NCI-H226 (cell line): ENCODE measurements at regions not wholly inside any gene's neighbourhood (a gene's known extent, or its start where the extent isn't known, plus 50 kb on each side); places are given as distances from the start of the nearest gene placed in this dataset.
"Not testable (repeated sequence)": the region's sequence is repeated elsewhere in the genome, so short reads cannot be mapped to it uniquely, and the experiment has no call there.

ENCODE experiments used
- DNase-seq: peaks from one replicate; pipeline ENCODE4 v3.0.0-alpha.2; 2015

DNA sequence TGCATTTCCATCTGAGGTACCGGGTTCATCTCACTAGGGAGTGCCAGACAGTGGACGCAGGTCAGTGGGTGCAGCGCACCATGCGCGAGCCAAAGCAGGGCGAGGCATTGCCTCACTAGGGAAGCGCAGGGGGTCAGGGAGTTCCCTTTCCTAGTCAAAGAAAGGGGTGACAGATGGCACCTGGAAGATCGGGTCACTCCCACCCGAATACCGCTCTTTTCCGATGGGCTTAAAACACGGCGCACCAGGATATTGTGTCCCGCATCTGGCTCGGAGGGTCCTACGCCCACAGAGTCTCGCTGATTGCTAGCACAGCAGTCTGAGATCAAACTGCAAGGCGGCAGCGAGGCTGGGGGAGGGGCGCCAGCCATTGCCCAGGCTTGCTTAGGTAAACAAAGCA, 1157.1 kb downstream of the NAALADL2 start:
- DNase-seq = not testable (repeated sequence)

- DNase-seq = not testable (repeated sequence)
Observed at GRCh38 chr3:176015228-176015627, 1156.1 kb downstream of the NAALADL2 start.

GRCh38 chr3:176009256-176009655, 1150.1 kb downstream of the NAALADL2 start:
- DNase-seq = no peak

DNA sequence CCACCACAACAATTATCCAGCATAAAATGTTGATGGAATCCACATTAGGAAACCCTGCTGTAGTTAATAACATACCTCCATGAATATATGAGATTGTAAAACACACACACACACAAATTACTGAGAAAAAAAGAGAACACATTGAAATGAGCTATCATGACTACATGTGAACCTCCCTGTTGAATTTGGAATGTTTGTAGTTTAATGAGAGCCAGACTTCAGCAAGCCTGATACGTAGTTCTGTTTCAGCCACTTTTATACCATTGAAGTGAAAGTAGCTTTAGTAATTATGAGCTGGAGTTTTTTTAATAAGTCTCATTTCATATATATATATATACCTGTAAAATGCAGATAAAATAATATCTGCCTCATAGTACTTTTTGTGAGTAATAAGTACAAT, 1146.4 kb downstream of the NAALADL2 start:
- DNase-seq = no peak

GRCh38 chr3:175989161-175989560, 1130.0 kb downstream of the NAALADL2 start:
- no peak for DNase-seq

DNA sequence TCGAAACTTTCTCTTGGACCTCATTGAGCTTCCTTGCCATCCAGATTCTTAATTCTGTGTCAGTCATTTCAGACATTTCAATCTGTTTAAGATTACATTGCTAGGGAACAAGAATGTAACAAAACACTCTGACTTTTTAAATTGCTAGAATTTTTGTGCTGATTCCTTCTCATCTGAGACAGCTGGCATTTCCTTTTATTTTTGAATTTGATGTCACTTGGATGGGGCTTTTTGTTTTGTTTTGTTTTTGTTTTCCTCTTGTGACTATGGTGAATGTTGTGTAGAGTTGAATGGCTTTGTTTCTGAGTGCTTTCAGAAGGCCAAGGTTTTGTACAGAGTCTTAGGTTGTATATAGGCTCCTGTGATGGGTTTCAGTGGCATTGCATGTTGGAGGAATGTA, 1129.3 kb downstream of the NAALADL2 start:
- DNase-seq = no peak

- no peak for DNase-seq
Observed at GRCh38 chr3:175985781-175986180, 1126.6 kb downstream of the NAALADL2 start.

GRCh38 chr3:175983379-175983778, 1124.2 kb downstream of the NAALADL2 start:
- DNase-seq = no peak

DNA sequence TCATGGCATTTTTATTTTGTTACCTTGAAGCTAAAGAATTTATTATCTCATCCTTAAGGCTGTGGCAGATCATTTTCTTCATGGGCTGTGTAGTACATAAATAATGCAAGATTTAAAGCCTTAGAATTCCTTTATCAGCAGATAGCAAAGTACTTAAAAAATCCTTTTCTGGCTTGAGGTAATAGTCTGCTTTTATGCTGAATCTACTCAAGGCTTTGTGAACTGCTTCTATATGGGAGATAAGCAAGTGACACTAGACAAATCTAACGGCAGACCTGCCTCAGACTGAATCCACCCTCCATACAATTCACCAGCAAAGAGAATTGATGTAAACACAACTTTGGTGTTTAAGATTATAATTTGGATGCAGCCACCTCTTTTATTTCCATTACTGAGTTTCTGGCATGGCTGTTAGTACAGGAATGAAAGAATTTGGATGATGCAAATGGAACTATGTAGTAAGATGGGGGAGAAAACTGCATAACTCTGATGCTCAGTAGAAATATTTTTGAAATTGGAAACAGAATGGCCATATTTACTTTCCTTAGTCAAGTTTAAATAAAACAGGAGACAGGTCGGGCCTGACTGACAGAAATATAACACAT, 1121.5 kb downstream of the NAALADL2 start:
- DNase-seq = peak; percentile 20

DNA sequence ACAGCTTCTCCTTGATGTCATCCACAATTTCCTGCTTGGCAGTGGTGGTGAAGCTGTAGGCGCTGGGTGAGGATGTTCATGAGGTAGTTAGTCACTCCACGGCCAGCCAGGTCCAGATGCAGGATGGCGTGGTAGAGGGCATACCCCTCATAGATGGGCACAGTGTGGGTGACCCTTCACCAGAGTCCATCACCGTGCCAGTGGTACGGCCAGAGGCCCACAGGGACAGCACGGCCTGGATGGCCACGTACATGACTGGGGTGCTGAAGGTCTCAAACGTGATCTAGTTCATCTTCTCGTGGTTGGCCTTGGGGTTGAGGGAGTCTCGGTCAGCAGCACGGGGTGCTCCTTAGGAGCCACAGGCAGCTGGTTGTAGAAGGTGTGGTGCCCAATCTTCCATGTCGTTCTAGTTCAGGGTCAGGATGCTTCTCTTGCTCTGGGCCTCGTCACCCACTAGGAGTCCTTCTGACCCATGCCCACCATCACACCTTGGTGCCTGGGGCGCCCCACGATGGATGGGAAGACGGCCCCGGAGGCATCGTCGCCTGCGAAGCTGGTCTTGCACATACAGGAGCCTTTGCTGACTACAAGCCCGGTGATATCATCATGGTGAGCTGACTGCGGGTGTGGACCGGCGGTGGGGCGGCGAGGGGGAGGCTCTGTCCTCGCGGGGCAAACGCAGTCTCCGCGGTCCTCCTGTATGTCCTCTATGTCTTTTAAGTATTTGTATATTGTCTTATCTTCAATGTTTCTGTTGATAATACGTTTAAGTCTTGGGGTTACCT, 1119.0 kb downstream of the NAALADL2 start:
- no peak for DNase-seq

DNA sequence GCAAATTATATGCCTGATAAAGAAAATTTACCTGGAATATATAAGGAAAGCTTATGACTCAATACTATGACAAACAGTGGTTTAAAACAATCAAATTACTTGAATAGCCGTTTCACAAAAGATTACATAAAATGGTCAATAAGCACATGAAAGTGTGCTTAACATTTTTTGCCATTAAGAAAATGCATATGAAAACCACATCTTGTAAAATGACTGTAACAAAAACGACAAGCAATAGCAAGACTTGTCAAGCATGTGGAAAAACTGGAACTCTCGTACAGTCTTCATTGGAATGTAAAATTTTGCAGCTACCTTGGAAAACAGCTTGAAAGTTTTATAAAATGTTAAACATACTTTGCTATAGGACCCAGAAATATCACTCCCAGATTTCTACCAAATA, 1110.3 kb downstream of the NAALADL2 start:
- no peak for DNase-seq

GRCh38 chr3:175965036-175965435, 1105.9 kb downstream of the NAALADL2 start:
- DNase-seq = no peak

GRCh38 chr3:175957427-175957826, 1098.3 kb downstream of the NAALADL2 start:
- DNase-seq = no peak

DNA sequence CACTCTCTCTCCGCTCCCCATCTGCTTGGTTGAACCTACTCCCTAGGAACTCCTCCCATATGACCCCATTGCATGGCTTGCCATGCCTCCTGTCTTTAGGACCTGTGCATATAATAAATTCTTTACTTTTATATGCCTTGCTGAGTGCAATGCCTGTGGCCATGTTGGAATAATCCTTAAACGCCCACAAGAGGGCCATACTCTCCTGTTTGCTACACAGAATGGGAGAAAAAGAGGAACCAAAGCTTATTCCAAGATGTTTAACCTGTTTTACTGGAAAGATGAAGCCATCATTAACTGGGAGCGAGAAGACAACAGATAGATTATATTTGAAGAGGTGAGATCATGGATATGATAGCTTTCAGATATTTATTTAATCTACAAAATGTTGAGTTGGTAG, 1097.8 kb downstream of the NAALADL2 start:
- no peak for DNase-seq

- DNase-seq = peak; percentile 5
Observed at GRCh38 chr3:175951047-175951694, 1092.0 kb downstream of the NAALADL2 start.

DNA sequence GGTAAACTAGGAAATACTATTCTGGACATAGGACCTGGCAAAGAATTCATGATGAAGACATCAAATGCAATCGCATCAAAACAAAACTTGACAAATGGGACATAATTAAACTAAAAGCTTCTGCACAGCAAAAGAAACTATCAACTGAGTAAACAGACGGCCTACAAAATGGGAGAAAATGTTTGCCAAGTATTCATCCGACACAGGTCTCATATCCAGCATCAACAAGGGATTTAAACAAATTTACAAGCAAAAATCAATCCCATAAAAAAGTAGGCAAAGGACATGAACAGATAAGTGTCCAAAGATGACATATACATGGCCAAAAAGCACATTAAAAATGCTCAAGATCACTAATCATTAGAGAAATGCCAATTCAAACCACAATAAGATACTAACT, 1088.9 kb downstream of the NAALADL2 start:
- no peak for DNase-seq

- DNase-seq = no peak
Observed at GRCh38 chr3:175941352-175941751, 1082.2 kb downstream of the NAALADL2 start.

DNA sequence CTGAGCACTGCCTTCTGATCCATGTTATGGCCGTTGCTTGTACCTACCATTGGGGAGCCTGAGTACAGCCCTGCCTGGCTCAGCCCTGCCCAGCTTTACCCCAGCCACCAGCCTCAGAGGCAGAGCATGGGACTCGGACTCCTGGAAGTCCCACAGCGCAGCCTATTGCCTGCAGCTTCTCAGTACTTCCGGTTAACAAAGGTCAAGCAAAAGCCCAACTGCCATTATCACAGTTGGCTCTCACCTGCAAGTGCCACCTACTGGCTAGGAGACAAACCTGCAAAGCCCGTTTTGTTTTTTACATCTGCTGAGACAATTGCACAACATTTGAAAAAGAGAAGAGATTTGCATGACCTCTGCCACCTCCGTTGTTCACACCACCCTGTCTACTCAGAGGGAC, 1081.7 kb downstream of the NAALADL2 start:
- no peak for DNase-seq

- peak; percentile 38 for DNase-seq
Observed at GRCh38 chr3:175940243-175940642, 1081.1 kb downstream of the NAALADL2 start.

GRCh38 chr3:175937367-175937766, 1078.2 kb downstream of the NAALADL2 start:
- DNase-seq = not testable (repeated sequence)

GRCh38 chr3:175932586-175932985, 1073.5 kb downstream of the NAALADL2 start:
- no peak for DNase-seq

DNA sequence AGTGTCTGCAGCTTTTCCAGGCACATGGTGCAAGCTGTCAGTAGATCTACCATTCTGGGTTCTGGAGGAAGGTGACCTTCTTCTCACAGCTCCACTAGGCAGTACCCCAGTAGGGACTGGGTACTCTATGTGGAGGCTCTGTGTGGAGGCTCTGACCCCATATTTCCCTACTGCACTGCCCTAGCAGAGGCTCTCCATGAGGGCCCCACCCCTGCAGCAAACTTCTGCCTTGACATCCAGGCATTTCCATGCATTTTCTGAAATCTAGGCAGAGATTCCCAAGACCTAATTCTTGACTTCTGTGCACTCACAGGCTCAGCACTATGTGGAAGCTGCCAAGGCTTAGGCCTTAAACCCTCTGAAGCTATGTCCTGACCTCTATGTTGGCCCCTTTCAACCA, 1060.0 kb downstream of the NAALADL2 start:
- DNase-seq = no peak

GRCh38 chr3:175916191-175916934, 1057.2 kb downstream of the NAALADL2 start:
- DNase-seq = no peak
